CD8-positive, alpha-beta memory T cell (primary cell): ENCODE measurements at regions not wholly inside any gene's neighbourhood (a gene's known extent, or its start where the extent isn't known, plus 50 kb on each side); places are given as distances from the start of the nearest gene placed in this dataset.

ENCODE experiments used
- CTCF ChIA-PET: fragments of 350-600 bp; sonication (Branson Sonifier 250); formaldehyde crosslinking; loops from one replicate; lab custom pipeline; 2021; ENCODE audit warnings: antibody characterized with exemption; lab: Charles Lee
- POLR2A ChIA-PET: fragments of 350-600 bp; sonication (Branson Sonifier 250); formaldehyde crosslinking; loops from one replicate; lab custom pipeline; 2021; ENCODE audit warnings: antibody characterized with exemption; lab: Charles Lee
- DNase-seq, 5 donors: peaks; one replicate each; pipeline versions ENCODE4 v3.0.0 to v3.0.0-alpha.2; 2020 to 2022; ENCODE audit warnings: mixed read lengths in 1 of 5
- H3K27ac ChIP-seq: one replicate; pipeline ENCODE4 v1.7.0; 2013; ENCODE audit warnings: low read depth, mild to moderate bottlenecking, low read length, moderate library complexity
- H3K27me3 ChIP-seq: 2 replicates; pipeline ENCODE4 v1.7.0; 2013; ENCODE audit warnings: low read length, mild to moderate bottlenecking; ENCODE audit not compliant: insufficient read depth, poor library complexity, severe bottlenecking
- H3K36me3 ChIP-seq: 2 replicates; pipeline ENCODE4 v1.7.0; 2013; ENCODE audit warnings: mild to moderate bottlenecking, low read length, moderate library complexity; ENCODE audit not compliant: insufficient read depth
- H3K4me1 ChIP-seq: 2 replicates; pipeline ENCODE4 v1.7.0; 2013; ENCODE audit warnings: mild to moderate bottlenecking, low read length, moderate library complexity; ENCODE audit not compliant: insufficient read depth
- H3K4me3 ChIP-seq: 2 replicates; pipeline ENCODE4 v1.7.0; 2013; ENCODE audit warnings: mild to moderate bottlenecking, low read length
- H3K9me3 ChIP-seq: 2 replicates; pipeline ENCODE4 v1.7.0; 2013; ENCODE audit warnings: mild to moderate bottlenecking, low read length
- H3K27ac Mint-ChIP-seq, 8 donors: one replicate each; pipeline ENCODE4 v1.8.0; 2020 to 2021; ENCODE audit warnings: mixed read lengths in 8 of 8, mild to moderate bottlenecking in 6 of 8, inconsistent platforms in 3 of 8, moderate library complexity in 3 of 8
- H3K27me3 Mint-ChIP-seq, 2 donors: one replicate each; pipeline ENCODE4 v1.8.0; 2020 to 2021; ENCODE audit warnings: mixed read lengths in 2 of 2, mild to moderate bottlenecking in 1 of 2, moderate library complexity in 1 of 2
- H3K36me3 Mint-ChIP-seq, 3 donors: one replicate each; pipeline ENCODE4 v1.8.0; 2020 to 2021; ENCODE audit warnings: mixed read lengths in 3 of 3, inconsistent platforms in 1 of 3, mild to moderate bottlenecking in 1 of 3
- H3K4me1 Mint-ChIP-seq, 3 donors: one replicate each; pipeline ENCODE4 v1.8.0; 2020 to 2021; ENCODE audit warnings: mixed read lengths in 3 of 3, inconsistent platforms in 1 of 3, mild to moderate bottlenecking in 1 of 3
- H3K4me3 Mint-ChIP-seq, 7 donors: one replicate each; pipeline ENCODE4 v1.8.0; 2020 to 2021; ENCODE audit warnings: mixed read lengths in 7 of 7, mild to moderate bottlenecking in 6 of 7, moderate library complexity in 4 of 7, inconsistent platforms in 2 of 7
- H3K9me3 Mint-ChIP-seq, 5 donors: one replicate each; pipeline ENCODE4 v1.8.0; 2020 to 2022; ENCODE audit warnings: mixed read lengths in 5 of 5, mild to moderate bottlenecking in 3 of 5, moderate library complexity in 2 of 5, inconsistent platforms in 1 of 5

- Histone ChIP-seq H3K9me3 (no peaks in the 10 kb centered on the region), H3K4me3 (no peak overlapping the region), H3K27ac (no peak overlapping the region), H3K36me3 (no peaks in the 10 kb centered on the region), H3K27me3 (no peaks in the 10 kb centered on the region), H3K4me1 (no peaks in the 10 kb centered on the region)
- Mint-ChIP-seq H3K4me3 (no peak overlapping the region), H3K36me3 (no peaks in the 10 kb centered on the region), H3K27me3 (peaks cover 7 to 44% of the 10 kb centered on the region in 2 donors), H3K4me1 (no peaks in the 10 kb centered on the region), H3K27ac (peak overlapping the region in 1 of 8 donors; percentile 68), H3K9me3 (no peaks in the 10 kb centered on the region)
- ChIA-PET CTCF (no interaction called here), POLR2A (no interaction called here)
- no peak for DNase-seq
Measured at GRCh38 chr6:25192590-25193459, 86.3 kb upstream of the CARMIL1 start.

GRCh38 chr6:25193460-25194171, 85.6 kb upstream of the CARMIL1 start:
- Mint-ChIP-seq H3K27ac (no peak overlapping the region), H3K9me3 (no peaks in the 10 kb centered on the region), H3K27me3 (peaks cover 7 to 37% of the 10 kb centered on the region in 2 donors), H3K4me1 (no peaks in the 10 kb centered on the region), H3K4me3 (no peak overlapping the region), H3K36me3 (no peaks in the 10 kb centered on the region)
- H3K9me3 ChIP-seq = no peaks in the 10 kb centered on the region
- DNase-seq = no peak
- H3K4me3 ChIP-seq = no peak overlapping the region
- H3K27me3 ChIP-seq = no peaks in the 10 kb centered on the region
- POLR2A ChIA-PET = no interaction called here
- CTCF ChIA-PET = no interaction called here
- H3K27ac ChIP-seq = no peak overlapping the region
- no peaks in the 10 kb centered on the region for H3K36me3 ChIP-seq
- no peaks in the 10 kb centered on the region for H3K4me1 ChIP-seq

GRCh38 chr6:25194172-25194678, 84.9 kb upstream of the CARMIL1 start:
- ChIA-PET POLR2A (no interaction called here), CTCF (no interaction called here)
- Histone ChIP-seq H3K4me1 (no peaks in the 10 kb centered on the region), H3K9me3 (no peaks in the 10 kb centered on the region), H3K36me3 (no peaks in the 10 kb centered on the region), H3K27me3 (no peaks in the 10 kb centered on the region), H3K4me3 (no peak overlapping the region), H3K27ac (no peak overlapping the region)
- Mint-ChIP-seq H3K36me3 (no peaks in the 10 kb centered on the region), H3K27ac (no peak overlapping the region), H3K4me1 (no peaks in the 10 kb centered on the region), H3K9me3 (no peaks in the 10 kb centered on the region), H3K27me3 (peaks cover 7 to 31% of the 10 kb centered on the region in 2 donors), H3K4me3 (no peak overlapping the region)
- DNase-seq = no peak

GRCh38 chr6:25196464-25196863, 82.7 kb upstream of the CARMIL1 start:
- Mint-ChIP-seq H3K4me1 (no peaks in the 10 kb centered on the region), H3K36me3 (peaks cover 0 to 2% (median 0%) of the 10 kb centered on the region in 3 donors), H3K9me3 (no peaks in the 10 kb centered on the region), H3K27me3 (peaks cover 8 to 16% of the 10 kb centered on the region in 2 donors), H3K4me3 (no peak overlapping the region), H3K27ac (no peak overlapping the region)
- Histone ChIP-seq H3K4me3 (no peak overlapping the region), H3K9me3 (no peaks in the 10 kb centered on the region), H3K27me3 (no peaks in the 10 kb centered on the region), H3K27ac (no peak overlapping the region), H3K4me1 (no peaks in the 10 kb centered on the region), H3K36me3 (no peaks in the 10 kb centered on the region)
- no peak for DNase-seq
- ChIA-PET CTCF (no interaction called here), POLR2A (no interaction called here)

GRCh38 chr6:25197111-25197510, 82.1 kb upstream of the CARMIL1 start:
- Mint-ChIP-seq H3K36me3 (peaks cover 0 to 3% (median 0%) of the 10 kb centered on the region in 3 donors), H3K27me3 (peaks cover 9 to 11% of the 10 kb centered on the region in 2 donors), H3K27ac (no peak overlapping the region), H3K4me1 (no peaks in the 10 kb centered on the region), H3K4me3 (no peak overlapping the region), H3K9me3 (no peaks in the 10 kb centered on the region)
- no peak for DNase-seq
- Histone ChIP-seq H3K27ac (no peak overlapping the region), H3K4me3 (no peak overlapping the region), H3K9me3 (no peaks in the 10 kb centered on the region), H3K27me3 (no peaks in the 10 kb centered on the region), H3K4me1 (no peaks in the 10 kb centered on the region), H3K36me3 (no peaks in the 10 kb centered on the region)
- ChIA-PET CTCF (no interaction called here), POLR2A (no interaction called here)

GRCh38 chr6:25199544-25199943, 79.6 kb upstream of the CARMIL1 start:
- no peak overlapping the region for H3K27ac Mint-ChIP-seq
- Histone ChIP-seq H3K27me3 (no peaks in the 10 kb centered on the region), H3K9me3 (no peaks in the 10 kb centered on the region), H3K27ac (no peak overlapping the region), H3K36me3 (no peaks in the 10 kb centered on the region), H3K4me3 (no peak overlapping the region), H3K4me1 (no peaks in the 10 kb centered on the region)
- ChIA-PET CTCF (interaction anchor here (1.0 kb wide), 1 partner anchor 24 kb away, joined by 3 read pairs; no protein-coding TSS in a partner anchor), POLR2A (no interaction called here)
- H3K4me1 Mint-ChIP-seq = no peaks in the 10 kb centered on the region
- no peak for DNase-seq
- no peaks in the 10 kb centered on the region for H3K9me3 Mint-ChIP-seq
- H3K27me3 Mint-ChIP-seq = peaks cover 9 to 10% of the 10 kb centered on the region in 2 donors
- no peak overlapping the region for H3K4me3 Mint-ChIP-seq
- H3K36me3 Mint-ChIP-seq = peaks cover 0 to 3% (median 0%) of the 10 kb centered on the region in 3 donors

- no peaks in the 10 kb centered on the region for H3K36me3 ChIP-seq
- H3K27me3 ChIP-seq = no peaks in the 10 kb centered on the region
- H3K9me3 ChIP-seq = no peaks in the 10 kb centered on the region
- POLR2A ChIA-PET = no interaction called here
- H3K27ac Mint-ChIP-seq = no peak overlapping the region
- peaks cover 0 to 7% (median 0%) of the 10 kb centered on the region in 5 donors for H3K9me3 Mint-ChIP-seq
- no peaks in the 10 kb centered on the region for H3K4me1 Mint-ChIP-seq
- peaks cover 16 to 26% of the 10 kb centered on the region in 2 donors for H3K27me3 Mint-ChIP-seq
- no peak overlapping the region for H3K4me3 ChIP-seq
- H3K4me3 Mint-ChIP-seq = no peak overlapping the region
- CTCF ChIA-PET = no interaction called here
- no peak for DNase-seq
- no peak overlapping the region for H3K27ac ChIP-seq
- H3K4me1 ChIP-seq = no peaks in the 10 kb centered on the region
- H3K36me3 Mint-ChIP-seq = peaks cover 0 to 7% (median 2%) of the 10 kb centered on the region in 3 donors
Measured at GRCh38 chr6:25202504-25202903, 76.7 kb upstream of the CARMIL1 start.

- no peak overlapping the region for H3K27ac Mint-ChIP-seq
- peaks cover 20 to 28% of the 10 kb centered on the region in 2 donors for H3K27me3 Mint-ChIP-seq
- no peak for DNase-seq
- H3K9me3 Mint-ChIP-seq = peaks cover 5 to 12% (median 6%) of the 10 kb centered on the region in 5 donors
- Histone ChIP-seq H3K27me3 (no peaks in the 10 kb centered on the region), H3K36me3 (no peaks in the 10 kb centered on the region), H3K27ac (no peak overlapping the region), H3K9me3 (no peaks in the 10 kb centered on the region), H3K4me1 (no peaks in the 10 kb centered on the region), H3K4me3 (no peak overlapping the region)
- ChIA-PET POLR2A (no interaction called here), CTCF (no interaction called here)
- peaks cover 0 to 21% (median 6%) of the 10 kb centered on the region in 3 donors for H3K36me3 Mint-ChIP-seq
- H3K4me3 Mint-ChIP-seq = no peak overlapping the region
- no peaks in the 10 kb centered on the region for H3K4me1 Mint-ChIP-seq
Measured at GRCh38 chr6:25205629-25206028, 73.5 kb upstream of the CARMIL1 start.
